OCI-LY3 (cell line): ENCODE measurements at regions not wholly inside any gene's neighbourhood (a gene's known extent, or its start where the extent isn't known, plus 50 kb on each side); places are given as distances from the start of the nearest gene placed in this dataset.
A peak's percentile ranks its signal among the peaks of the same experiment; 100 is the strongest.

Experiments used
- H2AFZ ChIP-seq: fragments of 200-600, 300-600 bp; shearing (Covaris generic); 2 replicates; pipeline ENCODE4 v1.6.0; 2014; ENCODE audit warnings: antibody characterized with exemption, low read depth, low read length
- H3K27ac ChIP-seq: fragments of 200-600, 300-600 bp; sonication (generic); 2 replicates; pipeline ENCODE4 v1.5.1; 2014; ENCODE audit warnings: mild to moderate bottlenecking, low read length, moderate library complexity, mixed read lengths
- H3K27me3 ChIP-seq: fragments of 200-600, 300-600 bp; sonication (generic); 2 replicates; pipeline ENCODE4 v1.6.1; 2014; ENCODE audit warnings: low read depth, low read length, mixed read lengths
- H3K36me3 ChIP-seq: fragments of 200-600, 300-600 bp; sonication (generic); replicated peaks from 2 replicates; pipeline ENCODE3; 2014; ENCODE audit warnings: low read depth, low read length, mixed read lengths
- H3K4me1 ChIP-seq: fragments of 300-600, 200-600 bp; sonication (generic); 2 replicates; pipeline ENCODE4 v1.6.1; 2014; ENCODE audit warnings: low read length, mixed read lengths
- H3K4me2 ChIP-seq: fragments of 200-600, 300-600 bp; sonication (generic); 2 replicates; pipeline ENCODE4 v1.6.1; 2014; ENCODE audit warnings: low read length, mixed read lengths
- H3K4me3 ChIP-seq: fragments of 300-600, 200-600 bp; sonication (generic); 2 replicates; pipeline ENCODE4 v1.5.1; 2014; ENCODE audit warnings: antibody characterized with exemption, mild to moderate bottlenecking, low read length, moderate library complexity
- H3K79me2 ChIP-seq: fragments of 300-600, 200-600 bp; shearing (Covaris generic); 2 replicates; pipeline ENCODE4 v1.6.1; 2014; ENCODE audit warnings: mild to moderate bottlenecking, low read length, mixed read lengths
- H3K9ac ChIP-seq: fragments of 300-600, 200-600 bp; shearing (Covaris generic); 2 replicates; pipeline ENCODE4 v1.6.0; 2014; ENCODE audit warnings: mild to moderate bottlenecking, low read length, moderate library complexity
- H3K9me3 ChIP-seq: fragments of 200-600, 300-600 bp; shearing (Covaris generic); 2 replicates; pipeline ENCODE4 v1.6.1; 2014; ENCODE audit warnings: low read length, mixed read lengths; ENCODE audit not compliant: insufficient read depth
- H4K20me1 ChIP-seq: fragments of 200-600, 300-600 bp; sonication (generic); 2 replicates; pipeline ENCODE4 v1.6.1; 2016; ENCODE audit warnings: low read length, mixed read lengths; ENCODE audit not compliant: insufficient read depth
- CTCF ChIP-seq: fragments of 200-600, 300-600 bp; sonication (generic); IDR thresholded peaks from 2 replicates; pipeline ENCODE4 v1.5.1; 2014; ENCODE audit warnings: antibody characterized with exemption, low read length, low read depth
- EZH2phosphoT487 ChIP-seq: fragments of 200-600 bp; shearing (Covaris generic); IDR thresholded peaks from 2 replicates; pipeline ENCODE4 v1.6.1; 2018; ENCODE audit warnings: antibody characterized with exemption, mixed run types, low read depth

GRCh38 chr4:30454504-30454903 lies 265.7 kb upstream of the PCDH7 start:
- Histone ChIP-seq H3K9ac (no peak overlapping the region), H3K4me3 (no peak overlapping the region), H3K9me3 (no peaks in the 10 kb centered on the region), H2AFZ (no peak overlapping the region), H4K20me1 (no peaks in the 10 kb centered on the region), H3K36me3 (no peaks in the 10 kb centered on the region), H3K27me3 (no peaks in the 10 kb centered on the region), H3K4me1 (no peaks in the 10 kb centered on the region), H3K4me2 (no peak overlapping the region), H3K79me2 (no peaks in the 10 kb centered on the region), H3K27ac (no peak overlapping the region)
- TF ChIP-seq EZH2phosphoT487 (no peak), CTCF (no peak)

- no peaks in the 10 kb centered on the region for H3K27me3 ChIP-seq
- H3K36me3 ChIP-seq, result peaks cover under 1% of the 10 kb centered on the region
- H3K4me1 ChIP-seq, result peaks cover 16% of the 10 kb centered on the region
- TF ChIP-seq CTCF, result no peak
- no peak overlapping the region for H3K27ac ChIP-seq
- no peak overlapping the region for H3K4me3 ChIP-seq
- H3K79me2 ChIP-seq, result no peaks in the 10 kb centered on the region
- no peaks in the 10 kb centered on the region for H3K9me3 ChIP-seq
- H2AFZ ChIP-seq, result no peak overlapping the region
- no peaks in the 10 kb centered on the region for H4K20me1 ChIP-seq
- no peak overlapping the region for H3K4me2 ChIP-seq
- H3K9ac ChIP-seq, result no peak overlapping the region
These were observed 263.5 kb upstream of the PCDH7 start for GRCh38 chr4:30456716-30457115.

- Histone ChIP-seq H3K9ac (peak overlapping the region; percentile 29; the same call in 1 of the 2 replicates), H3K9me3 (no peaks in the 10 kb centered on the region), H3K36me3 (peaks cover 8% of the 10 kb centered on the region), H3K4me1 (peaks cover 23% of the 10 kb centered on the region), H3K27me3 (no peaks in the 10 kb centered on the region), H3K4me3 (peak overlapping the region; percentile 48), H2AFZ (peak overlapping the region; percentile 80), H3K27ac (peak overlapping the region; percentile 50), H4K20me1 (no peaks in the 10 kb centered on the region), H3K4me2 (peak overlapping the region; percentile 69), H3K79me2 (no peaks in the 10 kb centered on the region)
- TF ChIP-seq CTCF (no peak), EZH2phosphoT487 (no peak)
These were observed 259.4 kb upstream of the PCDH7 start for GRCh38 chr4:30460818-30461217.

GRCh38 chr4:30461218-30461617 lies 259.0 kb upstream of the PCDH7 start:
- Histone ChIP-seq H3K27me3 (no peaks in the 10 kb centered on the region), H2AFZ (peak overlapping the region; percentile 80; the same call in 1 of the 2 replicates), H3K9me3 (no peaks in the 10 kb centered on the region), H3K4me2 (peak overlapping the region; percentile 69), H3K79me2 (no peaks in the 10 kb centered on the region), H3K36me3 (peaks cover 8% of the 10 kb centered on the region), H4K20me1 (no peaks in the 10 kb centered on the region), H3K27ac (peak overlapping the region; percentile 50), H3K4me3 (peak overlapping the region; percentile 48), H3K9ac (peak overlapping the region; percentile 29; the same call in 1 of the 2 replicates), H3K4me1 (peaks cover 23% of the 10 kb centered on the region)
- TF ChIP-seq CTCF (no peak), EZH2phosphoT487 (no peak)
